ENCODE measurements at regions not wholly inside any gene's neighbourhood (a gene's known extent, or its start where the extent isn't known, plus 50 kb on each side); places are given as distances from the start of the nearest gene placed in this dataset.

- TF ChIP-seq POLR2A (IDR thresholded peaks at IDR 0.05; ENCODE audit: borderline replicate concordance, extremely low read depth, insufficient read depth, insufficient read length) = no peak
- no peak for TF ChIP-seq ATF3 (IDR thresholded peaks at IDR 0.05)
- TF ChIP-seq MAX (IDR thresholded peaks at IDR 0.05) = no peak
- no peak for TF ChIP-seq SP1 (IDR thresholded peaks at IDR 0.05; ENCODE audit: low read depth)
- TF ChIP-seq CBX3 (IDR thresholded peaks at IDR 0.05; ENCODE audit: low read depth) = no peak
Measured at GRCh38 chr6:19142275-19142674, 694.9 kb upstream of the ID4 start (continued).

GRCh38 chr6:19150307-19150706 is 686.9 kb upstream of the ID4 start:
- Histone ChIP-seq H4K20me1 (ENCODE audit: insufficient read depth) (no peaks in the 10 kb centered on the region), H3K4me1 (ENCODE audit: control insufficient read depth in 1 of 2, insufficient read depth in 2 of 2, low read length in 2 of 2) (no peaks in the 10 kb centered on the region), H3K9me2 (ENCODE audit: insufficient read depth) (no peaks in the 10 kb centered on the region; the same call in 1 of the 2 replicates), H2AFZ (ENCODE audit: low read depth, low read length, poor library complexity, severe bottlenecking) (no peak overlapping the region), H3K36me3 (ENCODE audit: control insufficient read depth in 1 of 2, insufficient read depth in 2 of 2, low read length in 2 of 2) (no peaks in the 10 kb centered on the region), H3K27ac (ENCODE audit: low read depth, low read length) (no peak overlapping the region), H3K79me2 (ENCODE audit: insufficient read depth, low read length) (no peaks in the 10 kb centered on the region), H3K4me2 (ENCODE audit: low read length) (no peak overlapping the region), H3K27me3 (ENCODE audit: insufficient read depth, low read length) (no peaks in the 10 kb centered on the region), H3K4me3 (replicated peaks in 1 of 2; ENCODE audit: low read depth in 1 of 2, low read length in 2 of 2) (no peak overlapping the region), H3K9ac (ENCODE audit: low read length) (no peak overlapping the region), H3K9me3 (ENCODE audit: control insufficient read depth in 1 of 2, insufficient read depth in 1 of 2, low read depth in 1 of 2, low read length in 2 of 2) (no peaks in the 10 kb centered on the region)
- POLR2A ChIA-PET = no interaction called here
- intact Hi-C loops (cut with micrococcal nuclease) = no loop called here
- no TSS peak for BruUV-seq (replicated peaks)
- RAD21 ChIA-PET (ENCODE audit: low non-redundant PET in 1 of 2, low total read pairs in 2 of 2, uncharacterized antibody in 2 of 2, unreplicated experiment in 2 of 2) = no interaction called here
- CTCF ChIA-PET = no interaction called here
- ATAC-seq (no peak), DNase-seq (ENCODE audit: low read depth, low spot score) (no peak)
- TF ChIP-seq POLR2AphosphoS5 (IDR thresholded peaks at IDR 0.05; ENCODE audit: low read depth, low read length) = no peak
- no peak for TF ChIP-seq ZFX (IDR thresholded peaks at IDR 0.05)
- TF ChIP-seq EZH2 (IDR thresholded peaks at IDR 0.05) = no peak
- no peak for TF ChIP-seq FOSL1 (IDR thresholded peaks at IDR 0.05; ENCODE audit: low read depth)
- TF ChIP-seq EGR1 (IDR thresholded peaks at IDR 0.05; ENCODE audit: low read depth) = no peak
- no peak for TF ChIP-seq JUND (IDR thresholded peaks at IDR 0.05)
- TF ChIP-seq CEBPB (IDR thresholded peaks at IDR 0.05; ENCODE audit: low read depth) = no peak
